ENCODE measurements at regions not wholly inside any gene's neighbourhood (a gene's known extent, or its start where the extent isn't known, plus 50 kb on each side); places are given as distances from the start of the nearest gene placed in this dataset.

DNA sequence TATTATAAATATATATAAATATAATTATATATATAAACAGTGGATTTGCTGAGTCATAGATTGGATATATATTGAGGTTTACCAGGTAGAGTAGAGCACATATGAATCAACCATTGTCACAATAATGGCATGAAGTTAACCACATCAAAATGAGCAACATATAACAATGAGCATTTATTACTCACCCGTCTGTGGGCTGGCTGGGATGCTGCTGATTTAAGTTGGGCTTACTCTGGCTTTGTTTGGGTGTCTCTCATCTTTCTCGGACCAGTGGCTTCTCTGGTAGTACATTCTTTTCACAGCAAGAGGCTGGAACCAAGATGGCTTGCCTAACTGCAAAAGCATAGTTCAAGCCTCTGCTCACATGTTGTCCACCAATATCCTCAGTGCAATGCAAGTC, 111.7 kb upstream of the TAPT1 start (continued):
- TF ChIP-seq CEBPB (IDR thresholded peaks at IDR 0.05; ENCODE audit: low read depth, low read length) (no peak), TBP (IDR thresholded peaks at IDR 0.05; ENCODE audit: low read depth, low read length) (no peak), ASH2L (IDR thresholded peaks at IDR 0.05; ENCODE audit: low read length) (no peak)
